ENCODE measurements at regions not wholly inside any gene's neighbourhood (a gene's known extent, or its start where the extent isn't known, plus 50 kb on each side); places are given as distances from the start of the nearest gene placed in this dataset.

- Histone ChIP-seq H3K9me3 (no peaks in the 10 kb centered on the region), H3K36me3 (no peaks in the 10 kb centered on the region), H3K27ac (no peak overlapping the region), H3K4me3 (no peak overlapping the region), H3K27me3 (no peaks in the 10 kb centered on the region), H3K4me1 (no peaks in the 10 kb centered on the region)
- WGBS, 2 donors = 72 to 76% methylated on average over 3 of the region's 3 CpGs
- DNase-seq = no peak
- TF ChIP-seq CTCF (IDR thresholded peaks at IDR 0.05) (no peak), POLR2A (IDR thresholded peaks at IDR 0.05) (no peak)
- intact Hi-C loops (cut with DNase I) = no loop called here
Observed at GRCh38 chr10:55460008-55460407, 659.0 kb upstream of the PCDH15 start.

GRCh38 chr10:55449981-55450380 lies 649.0 kb upstream of the PCDH15 start:
- H3K9me3 ChIP-seq = no peaks in the 10 kb centered on the region
- no peaks in the 10 kb centered on the region for H3K36me3 ChIP-seq
- DNase-seq = no peak
- no peaks in the 10 kb centered on the region for H3K27me3 ChIP-seq
- no peaks in the 10 kb centered on the region for H3K4me1 ChIP-seq
- no peak overlapping the region for H3K27ac ChIP-seq
- TF ChIP-seq CTCF (IDR thresholded peaks at IDR 0.05) (no peak), POLR2A (IDR thresholded peaks at IDR 0.05) (no peak)
- intact Hi-C loops (cut with DNase I) = no loop called here
- H3K4me3 ChIP-seq = no peak overlapping the region
- WGBS, 2 donors = 41 to 43% methylated on average over 2 of the region's 2 CpGs

- TF ChIP-seq POLR2A (IDR thresholded peaks at IDR 0.05) = no peak
- no peak for TF ChIP-seq CTCF (IDR thresholded peaks at IDR 0.05)
- WGBS, 2 donors = 76 to 81% methylated on average over 5 of the region's 5 CpGs
Observed at GRCh38 chr10:55446441-55447002, 645.5 kb upstream of the PCDH15 start.

GRCh38 chr10:55441777-55442176 lies 640.7 kb upstream of the PCDH15 start:
- intact Hi-C loops (cut with DNase I) = no loop called here
- Histone ChIP-seq H3K36me3 (no peaks in the 10 kb centered on the region), H3K9me3 (no peaks in the 10 kb centered on the region), H3K4me1 (no peaks in the 10 kb centered on the region), H3K27ac (no peak overlapping the region), H3K27me3 (no peaks in the 10 kb centered on the region), H3K4me3 (no peak overlapping the region)
- TF ChIP-seq CTCF (IDR thresholded peaks at IDR 0.05) (no peak), POLR2A (IDR thresholded peaks at IDR 0.05) (no peak)
- DNase-seq = no peak
- 84 to 91% methylated on average over 2 of the region's 2 CpGs for WGBS, 2 donors

More at GRCh38 chr10:55446441-55447002, 645.5 kb upstream of the PCDH15 start:
- Histone ChIP-seq H3K9me3 (no peaks in the 10 kb centered on the region), H3K36me3 (no peaks in the 10 kb centered on the region), H3K4me3 (no peak overlapping the region), H3K27me3 (no peaks in the 10 kb centered on the region), H3K27ac (no peak overlapping the region), H3K4me1 (no peaks in the 10 kb centered on the region)
- DNase-seq = no peak
- intact Hi-C loops (cut with DNase I) = no loop called here

GRCh38 chr10:55426138-55426537 lies 625.1 kb upstream of the PCDH15 start:
- no peaks in the 10 kb centered on the region for H3K27me3 ChIP-seq
- H3K4me3 ChIP-seq = no peak overlapping the region
- 56 to 89% methylated on average over 3 to 8 of the region's 9 CpGs for WGBS, 2 donors
- H3K9me3 ChIP-seq = no peaks in the 10 kb centered on the region
- no peaks in the 10 kb centered on the region for H3K4me1 ChIP-seq
- no peak for DNase-seq
- TF ChIP-seq CTCF (IDR thresholded peaks at IDR 0.05) (no peak), POLR2A (IDR thresholded peaks at IDR 0.05) (no peak)
- no peaks in the 10 kb centered on the region for H3K36me3 ChIP-seq
- intact Hi-C loops (cut with DNase I) = no loop called here
- no peak overlapping the region for H3K27ac ChIP-seq

Measured in esophagus squamous epithelium (tissue), 5 donors.